ENCODE measurements at regions not wholly inside any gene's neighbourhood (a gene's known extent, or its start where the extent isn't known, plus 50 kb on each side); places are given as distances from the start of the nearest gene placed in this dataset.
A peak's percentile ranks its signal among the peaks of the same experiment; 100 is the strongest.

GRCh38 chr13:22252281-22252830, 581.5 kb downstream of the FGF9 start:
- Histone ChIP-seq H3K4me1 (ENCODE audit: control insufficient read depth in 3 of 3, insufficient read depth in 2 of 3, low read depth in 1 of 3, low read length in 2 of 3) (no peaks in the 10 kb centered on the region), H3K27ac (ENCODE audit: low read depth in 1 of 3, low read length in 2 of 3) (no peak overlapping the region), H3K4me3 (ENCODE audit: low read depth in 1 of 3, low read length in 3 of 3) (no peak overlapping the region), H3K9me3 (ENCODE audit: control insufficient read depth in 2 of 2, insufficient read depth in 1 of 2, low read depth in 1 of 2, low read length in 1 of 2) (peaks cover 0 to 7% of the 10 kb centered on the region in 2 donors), H3K36me3 (ENCODE audit: control insufficient read depth in 3 of 3, insufficient read depth in 2 of 3, low read depth in 1 of 3, low read length in 3 of 3) (no peaks in the 10 kb centered on the region), H3K27me3 (ENCODE audit: control insufficient read depth in 3 of 3, insufficient read depth in 3 of 3, low read length in 3 of 3) (no peaks in the 10 kb centered on the region)
- FAIRE-seq: no peak
- no peak for DNase-seq
- 89 to 96% (median 91%) methylated on average over 11 of the region's 11 CpGs for WGBS, 3 donors

GRCh38 chr13:22253107-22253506, 582.2 kb downstream of the FGF9 start:
- Histone ChIP-seq H3K4me1 (ENCODE audit: control insufficient read depth in 3 of 3, insufficient read depth in 2 of 3, low read depth in 1 of 3, low read length in 2 of 3) (no peaks in the 10 kb centered on the region), H3K27ac (ENCODE audit: low read depth in 1 of 3, low read length in 2 of 3) (no peak overlapping the region), H3K9me3 (ENCODE audit: control insufficient read depth in 2 of 2, insufficient read depth in 1 of 2, low read depth in 1 of 2, low read length in 1 of 2) (peaks cover 0 to 7% of the 10 kb centered on the region in 2 donors), H3K27me3 (ENCODE audit: control insufficient read depth in 3 of 3, insufficient read depth in 3 of 3, low read length in 3 of 3) (no peaks in the 10 kb centered on the region), H3K4me3 (ENCODE audit: low read depth in 1 of 3, low read length in 3 of 3) (no peak overlapping the region), H3K36me3 (ENCODE audit: control insufficient read depth in 3 of 3, insufficient read depth in 2 of 3, low read depth in 1 of 3, low read length in 3 of 3) (no peaks in the 10 kb centered on the region)
- 84 to 94% (median 94%) methylated on average over 4 of the region's 4 CpGs for WGBS, 3 donors
- FAIRE-seq (no peak), DNase-seq (no peak)

DNA sequence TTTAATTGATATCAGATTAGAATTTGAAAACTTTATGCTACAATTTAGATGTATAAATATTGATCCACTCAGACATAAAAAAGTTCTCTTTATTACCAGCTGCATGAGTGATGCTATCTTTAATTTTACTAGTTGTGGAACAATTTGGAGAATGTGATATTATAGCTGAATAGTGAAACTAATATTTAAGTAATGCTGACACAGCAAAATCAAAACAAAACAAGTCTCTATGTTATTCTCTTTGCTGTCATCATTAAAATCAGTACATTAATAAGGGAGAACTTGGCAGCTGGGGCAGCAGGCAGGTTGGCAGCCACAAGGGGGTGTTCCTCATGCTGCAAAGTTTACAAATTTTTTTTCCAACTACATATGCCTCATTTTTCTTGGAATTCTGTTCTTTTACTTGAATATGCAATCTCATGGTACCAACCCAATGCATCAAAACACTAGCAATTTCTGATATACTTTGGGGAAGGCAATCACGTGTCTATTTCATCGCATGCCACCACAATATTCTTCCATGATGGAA, 585.3 kb downstream of the FGF9 start:
- 85 to 93% (median 85%) methylated on average over 2 of the region's 2 CpGs for WGBS, 3 donors
- H3K9me3 ChIP-seq (ENCODE audit: control insufficient read depth in 2 of 2, insufficient read depth in 1 of 2, low read depth in 1 of 2, low read length in 1 of 2): no peaks in the 10 kb centered on the region
- no peak for FAIRE-seq
- no peaks in the 10 kb centered on the region for H3K27me3 ChIP-seq (ENCODE audit: control insufficient read depth in 3 of 3, insufficient read depth in 3 of 3, low read length in 3 of 3)
- no peak overlapping the region for H3K27ac ChIP-seq (ENCODE audit: low read depth in 1 of 3, low read length in 2 of 3)
- no peak for DNase-seq
- no peaks in the 10 kb centered on the region for H3K36me3 ChIP-seq (ENCODE audit: control insufficient read depth in 3 of 3, insufficient read depth in 2 of 3, low read depth in 1 of 3, low read length in 3 of 3)
- H3K4me1 ChIP-seq (ENCODE audit: control insufficient read depth in 3 of 3, insufficient read depth in 2 of 3, low read depth in 1 of 3, low read length in 2 of 3): no peaks in the 10 kb centered on the region
- H3K4me3 ChIP-seq (ENCODE audit: low read depth in 1 of 3, low read length in 3 of 3): no peak overlapping the region

DNA sequence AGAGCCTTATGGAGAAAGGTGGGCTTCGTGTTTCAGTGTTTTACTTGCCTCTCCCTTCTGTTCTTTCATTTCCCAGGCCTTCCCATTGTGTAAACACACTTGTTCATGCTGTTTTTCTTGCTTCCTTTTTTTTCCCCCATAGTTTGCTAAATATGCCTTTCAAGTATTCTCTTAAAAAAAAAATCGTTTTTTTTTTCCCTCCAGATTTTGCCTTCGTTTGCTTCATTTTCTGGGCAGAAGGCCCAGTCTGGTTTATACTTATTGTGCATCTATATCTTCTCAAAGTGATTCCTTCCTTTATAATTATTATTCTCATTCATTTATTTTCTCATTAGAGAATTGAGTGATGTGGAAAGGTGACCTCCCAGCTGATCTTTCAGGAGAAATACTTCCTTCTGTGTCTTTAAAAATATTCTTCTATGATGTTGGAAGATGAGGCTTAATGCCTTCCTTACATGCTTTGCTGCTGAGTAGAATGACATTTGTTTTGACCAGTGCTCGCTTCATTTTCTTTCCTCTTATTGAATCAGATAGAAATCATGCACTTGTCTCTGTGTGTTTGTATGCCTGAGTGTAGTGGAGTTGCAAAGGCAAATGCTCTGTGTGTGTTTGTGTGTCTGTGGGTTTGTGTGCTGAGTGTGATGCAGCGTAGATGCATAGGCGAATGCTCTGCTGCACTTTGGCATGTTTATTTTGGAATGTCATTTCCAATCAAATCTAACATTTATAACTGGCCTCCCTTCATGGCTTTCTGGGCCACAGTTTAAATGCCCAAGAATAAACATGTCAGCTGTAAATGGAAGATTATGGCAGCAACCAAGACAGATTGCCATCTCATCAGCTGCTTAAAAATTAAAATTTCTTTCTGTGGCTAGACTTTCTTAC, 591.4 kb downstream of the FGF9 start:
- H3K27ac ChIP-seq (ENCODE audit: low read depth in 1 of 3, low read length in 2 of 3): no peak overlapping the region
- no peak for DNase-seq
- H3K9me3 ChIP-seq (ENCODE audit: control insufficient read depth in 2 of 2, insufficient read depth in 1 of 2, low read depth in 1 of 2, low read length in 1 of 2): no peaks in the 10 kb centered on the region
- H3K4me3 ChIP-seq (ENCODE audit: low read depth in 1 of 3, low read length in 3 of 3): no peak overlapping the region
- H3K36me3 ChIP-seq (ENCODE audit: control insufficient read depth in 3 of 3, insufficient read depth in 2 of 3, low read depth in 1 of 3, low read length in 3 of 3): no peaks in the 10 kb centered on the region
- WGBS, 3 donors: 48 to 73% (median 70%) methylated on average over 6 of the region's 6 CpGs
- H3K4me1 ChIP-seq (ENCODE audit: control insufficient read depth in 3 of 3, insufficient read depth in 2 of 3, low read depth in 1 of 3, low read length in 2 of 3): no peaks in the 10 kb centered on the region
- H3K27me3 ChIP-seq (ENCODE audit: control insufficient read depth in 3 of 3, insufficient read depth in 3 of 3, low read length in 3 of 3): no peaks in the 10 kb centered on the region
- no peak for FAIRE-seq

- FAIRE-seq (no peak), DNase-seq (no peak)
- H3K4me1 ChIP-seq (ENCODE audit: control insufficient read depth in 3 of 3, insufficient read depth in 2 of 3, low read depth in 1 of 3, low read length in 2 of 3): no peaks in the 10 kb centered on the region
- no peak overlapping the region for H3K27ac ChIP-seq (ENCODE audit: low read depth in 1 of 3, low read length in 2 of 3)
- H3K36me3 ChIP-seq (ENCODE audit: control insufficient read depth in 3 of 3, insufficient read depth in 2 of 3, low read depth in 1 of 3, low read length in 3 of 3): no peaks in the 10 kb centered on the region
- no peak overlapping the region for H3K4me3 ChIP-seq (ENCODE audit: low read depth in 1 of 3, low read length in 3 of 3)
- H3K9me3 ChIP-seq (ENCODE audit: control insufficient read depth in 2 of 2, insufficient read depth in 1 of 2, low read depth in 1 of 2, low read length in 1 of 2): no peaks in the 10 kb centered on the region
- no peaks in the 10 kb centered on the region for H3K27me3 ChIP-seq (ENCODE audit: control insufficient read depth in 3 of 3, insufficient read depth in 3 of 3, low read length in 3 of 3)
- WGBS, 3 donors: 86 to 90% (median 89%) methylated on average over 2 of the region's 2 CpGs
These were observed 592.3 kb downstream of the FGF9 start for GRCh38 chr13:22263185-22263584.

- WGBS, 3 donors: 85 to 92% (median 86%) methylated on average over 5 of the region's 5 CpGs
These were observed 594.7 kb downstream of the FGF9 start for GRCh38 chr13:22265563-22265962.

GRCh38 chr13:22270881-22271280, 600.0 kb downstream of the FGF9 start:
- Histone ChIP-seq H3K4me3 (ENCODE audit: low read depth in 1 of 3, low read length in 3 of 3) (no peak overlapping the region), H3K36me3 (ENCODE audit: control insufficient read depth in 3 of 3, insufficient read depth in 2 of 3, low read depth in 1 of 3, low read length in 3 of 3) (no peaks in the 10 kb centered on the region), H3K27ac (ENCODE audit: low read depth in 1 of 3, low read length in 2 of 3) (no peak overlapping the region), H3K27me3 (ENCODE audit: control insufficient read depth in 3 of 3, insufficient read depth in 3 of 3, low read length in 3 of 3) (peaks cover 0 to 2% (median 0%) of the 10 kb centered on the region in 3 donors), H3K4me1 (ENCODE audit: control insufficient read depth in 3 of 3, insufficient read depth in 2 of 3, low read depth in 1 of 3, low read length in 2 of 3) (no peaks in the 10 kb centered on the region), H3K9me3 (ENCODE audit: control insufficient read depth in 2 of 2, insufficient read depth in 1 of 2, low read depth in 1 of 2, low read length in 1 of 2) (no peaks in the 10 kb centered on the region)
- FAIRE-seq (no peak), DNase-seq (no peak)
- 82 to 94% (median 91%) methylated on average over 5 of the region's 5 CpGs for WGBS, 3 donors

More at GRCh38 chr13:22265563-22265962, 594.7 kb downstream of the FGF9 start:
- DNase-seq (no peak), FAIRE-seq (no peak)
- Histone ChIP-seq H3K9me3 (ENCODE audit: control insufficient read depth in 2 of 2, insufficient read depth in 1 of 2, low read depth in 1 of 2, low read length in 1 of 2) (no peaks in the 10 kb centered on the region), H3K4me1 (ENCODE audit: control insufficient read depth in 3 of 3, insufficient read depth in 2 of 3, low read depth in 1 of 3, low read length in 2 of 3) (no peaks in the 10 kb centered on the region), H3K36me3 (ENCODE audit: control insufficient read depth in 3 of 3, insufficient read depth in 2 of 3, low read depth in 1 of 3, low read length in 3 of 3) (no peaks in the 10 kb centered on the region), H3K4me3 (ENCODE audit: low read depth in 1 of 3, low read length in 3 of 3) (no peak overlapping the region), H3K27me3 (ENCODE audit: control insufficient read depth in 3 of 3, insufficient read depth in 3 of 3, low read length in 3 of 3) (peaks cover 0 to 2% (median 0%) of the 10 kb centered on the region in 3 donors), H3K27ac (ENCODE audit: low read depth in 1 of 3, low read length in 2 of 3) (no peak overlapping the region)

DNA sequence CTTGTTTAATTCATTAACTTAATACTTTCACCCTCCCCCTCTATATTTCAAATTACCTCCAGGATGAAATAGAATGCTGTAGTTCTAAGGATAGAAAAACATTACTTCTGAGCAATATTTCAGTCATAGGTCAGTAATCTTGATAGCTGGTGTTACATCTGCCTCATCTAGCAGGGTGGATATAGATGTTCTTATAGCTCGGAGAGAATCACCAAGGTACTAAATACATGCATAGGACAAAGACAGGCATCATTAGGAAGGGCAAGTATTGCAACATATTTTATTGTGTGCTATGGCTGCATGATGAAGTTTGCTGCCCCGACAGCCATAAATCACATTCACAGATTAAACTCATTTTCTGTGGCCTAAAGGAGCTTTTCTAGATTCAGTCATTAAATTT, 601.0 kb downstream of the FGF9 start:
- no peaks in the 10 kb centered on the region for H3K36me3 ChIP-seq (ENCODE audit: control insufficient read depth in 3 of 3, insufficient read depth in 2 of 3, low read depth in 1 of 3, low read length in 3 of 3)
- FAIRE-seq (no peak), DNase-seq (peak in 1 of 2 donors; percentile 19)
- peaks cover 0 to 2% (median 0%) of the 10 kb centered on the region in 3 donors for H3K27me3 ChIP-seq (ENCODE audit: control insufficient read depth in 3 of 3, insufficient read depth in 3 of 3, low read length in 3 of 3)
- H3K9me3 ChIP-seq (ENCODE audit: control insufficient read depth in 2 of 2, insufficient read depth in 1 of 2, low read depth in 1 of 2, low read length in 1 of 2): no peaks in the 10 kb centered on the region
- H3K4me1 ChIP-seq (ENCODE audit: control insufficient read depth in 3 of 3, insufficient read depth in 2 of 3, low read depth in 1 of 3, low read length in 2 of 3): no peaks in the 10 kb centered on the region
- no peak overlapping the region for H3K27ac ChIP-seq (ENCODE audit: low read depth in 1 of 3, low read length in 2 of 3)
- 64 to 71% (median 65%) methylated on average over 2 of the region's 2 CpGs for WGBS, 3 donors
- H3K4me3 ChIP-seq (ENCODE audit: low read depth in 1 of 3, low read length in 3 of 3): no peak overlapping the region

Data from small intestine (tissue), 7 donors.